Keratinocyte (primary cell): ENCODE measurements at regions not wholly inside any gene's neighbourhood (a gene's known extent, or its start where the extent isn't known, plus 50 kb on each side); places are given as distances from the start of the nearest gene placed in this dataset.

Experiments used
- EZH2 ChIP-seq: IDR thresholded peaks from one replicate; pipeline ENCODE4 v1.6.1; 2012; ENCODE audit warnings: inconsistent platforms, mild to moderate bottlenecking, low read length, moderate library complexity
- TF ChIP-seq, protein P1 (sequence below), 3 experiments: IDR thresholded peaks in 1 of 3; conservative IDR thresholded peaks in 1 of 3; optimal IDR thresholded peaks in 1 of 3; 2 replicates in 2 of 3; 3 replicates in 1 of 3; pipeline versions ENCODE3 to v1.5.1; 2011; ENCODE audit warnings: low read length in 3 of 3, mild to moderate bottlenecking in 3 of 3, moderate library complexity in 2 of 3, control low read depth in 1 of 3, inconsistent platforms in 1 of 3; ENCODE audit not compliant: insufficient read depth in 2 of 3; ENCODE audit errors: extremely low read depth in 1 of 3

DNA sequence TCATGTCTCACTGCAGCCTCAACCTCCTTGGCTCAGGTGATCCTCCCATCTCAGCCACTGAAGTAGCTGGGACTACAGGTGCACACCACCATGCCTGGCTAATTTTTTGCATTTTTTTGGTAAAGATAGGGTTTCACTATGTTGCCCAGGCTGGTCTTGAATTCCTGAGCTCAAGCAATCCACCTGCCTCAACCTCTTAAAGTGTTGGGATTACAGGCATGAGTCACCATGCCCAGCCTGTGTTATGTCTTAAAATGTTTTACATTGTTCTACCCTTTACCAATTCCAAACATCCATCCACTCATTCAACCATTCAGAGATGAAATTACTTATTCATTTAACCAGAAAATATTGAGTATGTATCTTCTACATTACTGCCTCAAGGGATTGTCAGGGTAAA lies 111.6 kb upstream of the BTG1 start:
- TF ChIP-seq, protein P1, sequence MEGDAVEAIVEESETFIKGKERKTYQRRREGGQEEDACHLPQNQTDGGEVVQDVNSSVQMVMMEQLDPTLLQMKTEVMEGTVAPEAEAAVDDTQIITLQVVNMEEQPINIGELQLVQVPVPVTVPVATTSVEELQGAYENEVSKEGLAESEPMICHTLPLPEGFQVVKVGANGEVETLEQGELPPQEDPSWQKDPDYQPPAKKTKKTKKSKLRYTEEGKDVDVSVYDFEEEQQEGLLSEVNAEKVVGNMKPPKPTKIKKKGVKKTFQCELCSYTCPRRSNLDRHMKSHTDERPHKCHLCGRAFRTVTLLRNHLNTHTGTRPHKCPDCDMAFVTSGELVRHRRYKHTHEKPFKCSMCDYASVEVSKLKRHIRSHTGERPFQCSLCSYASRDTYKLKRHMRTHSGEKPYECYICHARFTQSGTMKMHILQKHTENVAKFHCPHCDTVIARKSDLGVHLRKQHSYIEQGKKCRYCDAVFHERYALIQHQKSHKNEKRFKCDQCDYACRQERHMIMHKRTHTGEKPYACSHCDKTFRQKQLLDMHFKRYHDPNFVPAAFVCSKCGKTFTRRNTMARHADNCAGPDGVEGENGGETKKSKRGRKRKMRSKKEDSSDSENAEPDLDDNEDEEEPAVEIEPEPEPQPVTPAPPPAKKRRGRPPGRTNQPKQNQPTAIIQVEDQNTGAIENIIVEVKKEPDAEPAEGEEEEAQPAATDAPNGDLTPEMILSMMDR (optimal IDR thresholded peaks at IDR 0.05 in 1 of 3, IDR thresholded peaks at IDR 0.05 in 1 of 3, conservative IDR thresholded peaks at IDR 0.05 in 1 of 3; ENCODE audit: extremely low read depth in 1 of 3, insufficient read depth in 2 of 3, low read length in 3 of 3), result no peak
- TF ChIP-seq EZH2, result no peak
